ENCODE measurements at regions not wholly inside any gene's neighbourhood (a gene's known extent, or its start where the extent isn't known, plus 50 kb on each side); places are given as distances from the start of the nearest gene placed in this dataset.

- TF ChIP-seq, protein P1, sequence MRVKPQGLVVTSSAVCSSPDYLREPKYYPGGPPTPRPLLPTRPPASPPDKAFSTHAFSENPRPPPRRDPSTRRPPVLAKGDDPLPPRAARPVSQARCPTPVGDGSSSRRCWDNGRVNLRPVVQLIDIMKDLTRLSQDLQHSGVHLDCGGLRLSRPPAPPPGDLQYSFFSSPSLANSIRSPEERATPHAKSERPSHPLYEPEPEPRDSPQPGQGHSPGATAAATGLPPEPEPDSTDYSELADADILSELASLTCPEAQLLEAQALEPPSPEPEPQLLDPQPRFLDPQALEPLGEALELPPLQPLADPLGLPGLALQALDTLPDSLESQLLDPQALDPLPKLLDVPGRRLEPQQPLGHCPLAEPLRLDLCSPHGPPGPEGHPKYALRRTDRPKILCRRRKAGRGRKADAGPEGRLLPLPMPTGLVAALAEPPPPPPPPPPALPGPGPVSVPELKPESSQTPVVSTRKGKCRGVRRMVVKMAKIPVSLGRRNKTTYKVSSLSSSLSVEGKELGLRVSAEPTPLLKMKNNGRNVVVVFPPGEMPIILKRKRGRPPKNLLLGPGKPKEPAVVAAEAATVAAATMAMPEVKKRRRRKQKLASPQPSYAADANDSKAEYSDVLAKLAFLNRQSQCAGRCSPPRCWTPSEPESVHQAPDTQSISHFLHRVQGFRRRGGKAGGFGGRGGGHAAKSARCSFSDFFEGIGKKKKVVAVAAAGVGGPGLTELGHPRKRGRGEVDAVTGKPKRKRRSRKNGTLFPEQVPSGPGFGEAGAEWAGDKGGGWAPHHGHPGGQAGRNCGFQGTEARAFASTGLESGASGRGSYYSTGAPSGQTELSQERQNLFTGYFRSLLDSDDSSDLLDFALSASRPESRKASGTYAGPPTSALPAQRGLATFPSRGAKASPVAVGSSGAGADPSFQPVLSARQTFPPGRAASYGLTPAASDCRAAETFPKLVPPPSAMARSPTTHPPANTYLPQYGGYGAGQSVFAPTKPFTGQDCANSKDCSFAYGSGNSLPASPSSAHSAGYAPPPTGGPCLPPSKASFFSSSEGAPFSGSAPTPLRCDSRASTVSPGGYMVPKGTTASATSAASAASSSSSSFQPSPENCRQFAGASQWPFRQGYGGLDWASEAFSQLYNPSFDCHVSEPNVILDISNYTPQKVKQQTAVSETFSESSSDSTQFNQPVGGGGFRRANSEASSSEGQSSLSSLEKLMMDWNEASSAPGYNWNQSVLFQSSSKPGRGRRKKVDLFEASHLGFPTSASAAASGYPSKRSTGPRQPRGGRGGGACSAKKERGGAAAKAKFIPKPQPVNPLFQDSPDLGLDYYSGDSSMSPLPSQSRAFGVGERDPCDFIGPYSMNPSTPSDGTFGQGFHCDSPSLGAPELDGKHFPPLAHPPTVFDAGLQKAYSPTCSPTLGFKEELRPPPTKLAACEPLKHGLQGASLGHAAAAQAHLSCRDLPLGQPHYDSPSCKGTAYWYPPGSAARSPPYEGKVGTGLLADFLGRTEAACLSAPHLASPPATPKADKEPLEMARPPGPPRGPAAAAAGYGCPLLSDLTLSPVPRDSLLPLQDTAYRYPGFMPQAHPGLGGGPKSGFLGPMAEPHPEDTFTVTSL (CRISPR knock-in tag; IDR thresholded peaks at IDR 0.05; ENCODE audit: borderline replicate concordance) = peak; percentile 48; the same call in 1 of the 2 replicates
- no peak for TF ChIP-seq ZZZ3 (CRISPR knock-in tag; IDR thresholded peaks at IDR 0.05; ENCODE audit: borderline replicate concordance)
- peak; percentile 56; the same call in 1 of the 2 replicates for TF ChIP-seq ARID3A (IDR thresholded peaks at IDR 0.05; ENCODE audit: low read depth, low read length)
- no peak for TF ChIP-seq ZNF253 (CRISPR knock-in tag; IDR thresholded peaks at IDR 0.05; ENCODE audit: borderline replicate concordance)
- TF ChIP-seq FOXK2 (IDR thresholded peaks at IDR 0.05) = no peak
- no peak for TF ChIP-seq HMG20A (CRISPR knock-in tag; IDR thresholded peaks at IDR 0.05; ENCODE audit: borderline replicate concordance)
- TF ChIP-seq GATA4 (IDR thresholded peaks at IDR 0.05; ENCODE audit: borderline replicate concordance, low read depth) = no peak
- no peak for TF ChIP-seq CREB1 (IDR thresholded peaks at IDR 0.05)
- TF ChIP-seq CREB1 (CRISPR knock-in tag; IDR thresholded peaks at IDR 0.05) = no peak
- no peak for TF ChIP-seq ZUFSP (CRISPR knock-in tag; IDR thresholded peaks at IDR 0.05; ENCODE audit: borderline replicate concordance)
- no peak for TF ChIP-seq NFE2L2 (IDR thresholded peaks at IDR 0.05; ENCODE audit: low read length)
These were observed 202.7 kb downstream of the GBA3 start (continued) for GRCh38 chr4:22895482-22895881.

All from HepG2 (cell line).